ENCODE measurements at regions not wholly inside any gene's neighbourhood (a gene's known extent, or its start where the extent isn't known, plus 50 kb on each side); places are given as distances from the start of the nearest gene placed in this dataset.

DNA sequence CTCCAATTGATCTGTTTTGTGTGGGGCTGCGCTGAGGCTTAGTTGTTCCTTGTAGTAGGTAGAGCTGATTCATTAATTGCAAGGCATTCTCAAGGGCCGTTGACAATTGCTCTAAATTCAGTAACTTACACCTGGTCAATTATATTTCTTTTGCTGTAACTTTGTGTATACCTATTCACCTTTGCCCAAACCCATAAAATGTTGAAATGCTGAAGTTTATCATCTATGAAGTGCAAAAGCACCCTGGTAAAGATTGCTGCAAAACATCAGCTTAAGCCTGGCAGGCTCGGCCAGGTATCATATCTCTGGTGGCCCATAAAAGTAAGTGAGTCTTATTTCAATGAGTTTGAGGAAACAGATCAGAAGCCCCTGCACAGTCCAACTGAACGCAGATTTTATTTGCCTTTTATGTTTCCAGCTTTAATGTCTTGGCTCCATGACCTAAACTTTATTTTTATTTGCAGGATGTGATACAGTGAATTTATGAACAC, 203.6 kb upstream of the SLCO3A1 start (continued):
- TF ChIP-seq POLR2A (IDR thresholded peaks at IDR 0.05; ENCODE audit: borderline replicate concordance, extremely low read depth, insufficient read depth, insufficient read length) (no peak), SRF (IDR thresholded peaks at IDR 0.05; ENCODE audit: low read depth) (no peak), TCF7L2 (IDR thresholded peaks at IDR 0.05; ENCODE audit: borderline replicate concordance, extremely low read depth, insufficient read depth, insufficient read length) (no peak), EZH2 (IDR thresholded peaks at IDR 0.05) (no peak), CBX3 (IDR thresholded peaks at IDR 0.05; ENCODE audit: low read depth) (no peak)
- TF ChIP-seq, protein P1, sequence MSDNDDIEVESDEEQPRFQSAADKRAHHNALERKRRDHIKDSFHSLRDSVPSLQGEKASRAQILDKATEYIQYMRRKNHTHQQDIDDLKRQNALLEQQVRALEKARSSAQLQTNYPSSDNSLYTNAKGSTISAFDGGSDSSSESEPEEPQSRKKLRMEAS (IDR thresholded peaks at IDR 0.05): no peak
- TF ChIP-seq, protein P2, sequence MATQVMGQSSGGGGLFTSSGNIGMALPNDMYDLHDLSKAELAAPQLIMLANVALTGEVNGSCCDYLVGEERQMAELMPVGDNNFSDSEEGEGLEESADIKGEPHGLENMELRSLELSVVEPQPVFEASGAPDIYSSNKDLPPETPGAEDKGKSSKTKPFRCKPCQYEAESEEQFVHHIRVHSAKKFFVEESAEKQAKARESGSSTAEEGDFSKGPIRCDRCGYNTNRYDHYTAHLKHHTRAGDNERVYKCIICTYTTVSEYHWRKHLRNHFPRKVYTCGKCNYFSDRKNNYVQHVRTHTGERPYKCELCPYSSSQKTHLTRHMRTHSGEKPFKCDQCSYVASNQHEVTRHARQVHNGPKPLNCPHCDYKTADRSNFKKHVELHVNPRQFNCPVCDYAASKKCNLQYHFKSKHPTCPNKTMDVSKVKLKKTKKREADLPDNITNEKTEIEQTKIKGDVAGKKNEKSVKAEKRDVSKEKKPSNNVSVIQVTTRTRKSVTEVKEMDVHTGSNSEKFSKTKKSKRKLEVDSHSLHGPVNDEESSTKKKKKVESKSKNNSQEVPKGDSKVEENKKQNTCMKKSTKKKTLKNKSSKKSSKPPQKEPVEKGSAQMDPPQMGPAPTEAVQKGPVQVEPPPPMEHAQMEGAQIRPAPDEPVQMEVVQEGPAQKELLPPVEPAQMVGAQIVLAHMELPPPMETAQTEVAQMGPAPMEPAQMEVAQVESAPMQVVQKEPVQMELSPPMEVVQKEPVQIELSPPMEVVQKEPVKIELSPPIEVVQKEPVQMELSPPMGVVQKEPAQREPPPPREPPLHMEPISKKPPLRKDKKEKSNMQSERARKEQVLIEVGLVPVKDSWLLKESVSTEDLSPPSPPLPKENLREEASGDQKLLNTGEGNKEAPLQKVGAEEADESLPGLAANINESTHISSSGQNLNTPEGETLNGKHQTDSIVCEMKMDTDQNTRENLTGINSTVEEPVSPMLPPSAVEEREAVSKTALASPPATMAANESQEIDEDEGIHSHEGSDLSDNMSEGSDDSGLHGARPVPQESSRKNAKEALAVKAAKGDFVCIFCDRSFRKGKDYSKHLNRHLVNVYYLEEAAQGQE (IDR thresholded peaks at IDR 0.05; ENCODE audit: low read depth): no peak

DNA sequence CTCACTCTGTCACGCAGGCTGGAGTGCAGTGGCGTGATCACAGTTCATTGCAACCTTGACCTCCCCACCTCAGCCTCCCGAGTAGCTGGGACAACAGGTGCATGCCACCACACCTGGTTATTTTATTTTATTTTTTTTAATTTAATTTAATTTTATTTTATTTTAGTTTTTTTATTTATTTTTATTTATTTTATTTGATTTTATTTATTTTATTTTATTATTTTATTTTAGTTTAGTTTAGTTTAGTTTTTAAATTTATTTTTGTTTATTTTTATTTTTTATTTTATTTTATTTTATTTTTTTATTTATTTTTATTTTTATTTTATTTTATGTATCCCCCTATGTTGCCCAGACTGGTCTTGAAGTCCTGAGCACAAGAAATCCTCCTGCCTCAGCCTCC, 202.3 kb upstream of the SLCO3A1 start:
- no peak overlapping the region for H2AFZ ChIP-seq (ENCODE audit: low read depth, low read length, poor library complexity, severe bottlenecking)

More for the DNA sequence above, 202.3 kb upstream of the SLCO3A1 start:
- Histone ChIP-seq H3K36me3 (ENCODE audit: control insufficient read depth in 1 of 2, insufficient read depth in 2 of 2, low read length in 2 of 2) (no peaks in the 10 kb centered on the region), H3K4me2 (ENCODE audit: low read length) (no peak overlapping the region), H3K4me3 (replicated peaks in 1 of 2; ENCODE audit: low read depth in 1 of 2, low read length in 2 of 2) (no peak overlapping the region), H3K9me2 (ENCODE audit: insufficient read depth) (no peaks in the 10 kb centered on the region), H4K20me1 (ENCODE audit: insufficient read depth) (no peaks in the 10 kb centered on the region), H3K79me2 (ENCODE audit: insufficient read depth, low read length) (no peaks in the 10 kb centered on the region), H3K4me1 (ENCODE audit: control insufficient read depth in 1 of 2, insufficient read depth in 2 of 2, low read length in 2 of 2) (no peaks in the 10 kb centered on the region), H3K27ac (ENCODE audit: low read depth, low read length) (no peak overlapping the region), H3K27me3 (ENCODE audit: insufficient read depth, low read length) (0 out of 2 replicates have a peak, but pooled peaks cover 6% of the 10 kb centered on the region), H3K9ac (ENCODE audit: low read length) (no peak overlapping the region), H3K9me3 (ENCODE audit: control insufficient read depth in 1 of 2, insufficient read depth in 1 of 2, low read depth in 1 of 2, low read length in 2 of 2) (no peaks in the 10 kb centered on the region)
- TF ChIP-seq, protein P3, sequence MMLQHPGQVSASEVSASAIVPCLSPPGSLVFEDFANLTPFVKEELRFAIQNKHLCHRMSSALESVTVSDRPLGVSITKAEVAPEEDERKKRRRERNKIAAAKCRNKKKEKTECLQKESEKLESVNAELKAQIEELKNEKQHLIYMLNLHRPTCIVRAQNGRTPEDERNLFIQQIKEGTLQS (IDR thresholded peaks at IDR 0.05): no peak
- TF ChIP-seq JUND (IDR thresholded peaks at IDR 0.05): no peak
- POLR2A ChIA-PET: no interaction called here
- no TSS peak for BruUV-seq (replicated peaks)
- DNase-seq (ENCODE audit: low read depth, low spot score) (no peak), ATAC-seq (no peak)
- CTCF ChIA-PET: no interaction called here
- RAD21 ChIA-PET (ENCODE audit: low non-redundant PET in 1 of 2, low total read pairs in 2 of 2, uncharacterized antibody in 2 of 2, unreplicated experiment in 2 of 2): no interaction called here
- intact Hi-C loops (cut with micrococcal nuclease): no loop called here

All from HCT116 (cell line).